ENCODE measurements at regions not wholly inside any gene's neighbourhood (a gene's known extent, or its start where the extent isn't known, plus 50 kb on each side); places are given as distances from the start of the nearest gene placed in this dataset.

DNA sequence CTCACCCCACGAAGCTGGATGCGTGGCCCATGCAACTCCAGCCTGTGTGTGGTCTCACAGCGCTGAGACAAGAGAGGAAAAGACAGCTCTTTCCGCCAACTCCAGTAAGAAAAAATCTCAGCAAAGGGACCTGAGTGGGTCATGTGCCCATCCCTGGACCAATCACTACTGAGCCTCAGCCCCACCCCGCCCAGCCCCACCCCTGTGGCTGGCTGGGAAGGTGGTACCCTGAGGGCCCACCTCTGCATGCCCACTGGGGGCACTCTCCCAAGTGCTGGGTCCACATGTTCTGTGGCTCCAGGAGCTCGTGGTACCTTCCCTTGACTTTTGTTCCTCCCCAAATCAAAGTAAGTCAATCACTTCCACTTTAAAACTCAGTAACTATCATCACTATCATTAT, 105.1 kb upstream of the SMIM23 start:
- no peak for TF ChIP-seq CTCF (IDR thresholded peaks at IDR 0.05; ENCODE audit: insufficient read depth, low read depth, low read length)
- no peak for DNase-seq (ENCODE audit: low read depth)
- no peak overlapping the region for H3K4me3 ChIP-seq (ENCODE audit: low read depth, low read length)

DNA sequence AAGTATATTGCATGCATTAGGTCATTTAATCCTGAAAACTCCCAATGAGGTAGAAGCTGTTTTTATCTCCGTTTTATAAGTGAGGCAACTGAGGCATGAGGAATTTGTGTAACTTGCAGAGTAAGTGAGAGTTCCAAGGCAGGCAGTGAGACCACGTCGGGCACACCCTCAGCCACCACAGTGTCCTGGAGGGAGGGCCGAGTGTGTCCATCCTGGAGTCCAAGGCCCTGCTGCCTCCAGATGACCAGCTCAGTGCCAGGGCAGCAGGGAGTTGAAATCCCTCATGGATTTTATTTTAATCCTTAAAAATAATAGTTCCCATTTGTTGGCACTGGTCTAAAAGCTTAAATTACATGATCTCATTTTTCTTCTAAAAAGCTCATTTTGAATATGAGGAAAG, 104.6 kb upstream of the SMIM23 start:
- no peak for TF ChIP-seq CTCF (IDR thresholded peaks at IDR 0.05; ENCODE audit: insufficient read depth, low read depth, low read length)
- H3K4me3 ChIP-seq (ENCODE audit: low read depth, low read length), result no peak overlapping the region
- no peak for DNase-seq (ENCODE audit: low read depth)

DNA sequence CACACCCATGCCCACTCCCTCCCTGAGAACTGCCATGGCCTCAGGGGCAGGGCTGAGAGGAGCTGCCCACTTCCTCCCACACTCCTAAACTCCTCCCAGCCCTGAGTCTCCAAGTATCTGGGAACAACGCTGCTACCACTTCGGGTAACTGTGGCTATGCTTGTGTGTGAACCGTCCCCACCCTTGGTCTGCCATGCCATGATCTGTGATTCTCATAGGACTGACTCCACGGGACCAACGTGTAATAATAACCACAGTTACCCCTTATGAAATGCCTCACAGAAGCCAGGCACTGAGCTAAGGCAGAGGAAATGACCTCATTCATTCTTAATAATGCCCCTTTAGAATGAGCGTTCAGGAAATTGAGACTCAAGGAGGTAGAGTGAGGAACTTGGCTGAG, 103.9 kb upstream of the SMIM23 start:
- no peak for DNase-seq (ENCODE audit: low read depth)
- TF ChIP-seq CTCF (IDR thresholded peaks at IDR 0.05; ENCODE audit: insufficient read depth, low read depth, low read length), result no peak
- H3K4me3 ChIP-seq (ENCODE audit: low read depth, low read length), result no peak overlapping the region

DNA sequence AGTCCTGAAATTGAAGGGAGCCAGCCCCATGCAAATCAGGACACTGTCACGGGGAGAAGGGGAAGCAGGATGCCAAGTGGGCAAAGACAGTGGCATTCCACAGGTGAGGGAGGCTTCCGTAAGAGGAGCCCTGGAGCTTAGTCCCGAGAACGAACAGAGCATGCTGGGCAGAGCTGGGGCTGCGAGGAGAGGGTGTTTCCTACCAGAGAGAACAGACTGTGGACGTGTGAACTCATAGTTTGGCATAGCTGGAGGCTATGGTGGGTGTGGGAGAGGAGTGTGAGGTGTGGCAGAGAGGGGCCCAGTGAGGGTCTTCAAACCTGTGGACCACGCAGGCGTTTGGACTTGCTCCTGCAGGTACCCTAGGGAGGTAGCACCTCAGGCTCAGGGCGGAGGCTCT, 102.8 kb upstream of the SMIM23 start:
- TF ChIP-seq CTCF (IDR thresholded peaks at IDR 0.05; ENCODE audit: insufficient read depth, low read depth, low read length), result no peak
- no peak for DNase-seq (ENCODE audit: low read depth)
- no peak overlapping the region for H3K4me3 ChIP-seq (ENCODE audit: low read depth, low read length)

DNA sequence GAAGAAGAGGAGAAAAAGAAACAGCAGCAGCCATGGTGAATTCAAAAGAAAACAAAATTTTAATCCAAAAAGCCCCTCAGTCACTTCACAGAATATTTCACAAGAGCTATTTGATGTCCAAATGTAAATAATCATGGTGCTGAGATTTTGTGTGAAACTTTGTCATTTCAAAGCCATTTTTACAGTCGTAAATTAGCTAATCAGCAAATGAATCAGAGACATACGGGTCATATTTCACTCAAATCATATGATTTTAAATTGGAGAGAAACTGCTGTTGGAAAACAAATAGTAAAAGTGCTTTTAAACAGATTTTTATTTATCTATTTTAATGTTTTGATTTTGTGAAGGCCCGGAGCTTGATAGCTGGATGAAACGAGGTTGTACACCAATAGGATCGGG, 101.4 kb upstream of the SMIM23 start:
- no peak for TF ChIP-seq CTCF (IDR thresholded peaks at IDR 0.05; ENCODE audit: insufficient read depth, low read depth, low read length)
- DNase-seq (ENCODE audit: low read depth), result no peak
- no peak overlapping the region for H3K4me3 ChIP-seq (ENCODE audit: low read depth, low read length)

DNA sequence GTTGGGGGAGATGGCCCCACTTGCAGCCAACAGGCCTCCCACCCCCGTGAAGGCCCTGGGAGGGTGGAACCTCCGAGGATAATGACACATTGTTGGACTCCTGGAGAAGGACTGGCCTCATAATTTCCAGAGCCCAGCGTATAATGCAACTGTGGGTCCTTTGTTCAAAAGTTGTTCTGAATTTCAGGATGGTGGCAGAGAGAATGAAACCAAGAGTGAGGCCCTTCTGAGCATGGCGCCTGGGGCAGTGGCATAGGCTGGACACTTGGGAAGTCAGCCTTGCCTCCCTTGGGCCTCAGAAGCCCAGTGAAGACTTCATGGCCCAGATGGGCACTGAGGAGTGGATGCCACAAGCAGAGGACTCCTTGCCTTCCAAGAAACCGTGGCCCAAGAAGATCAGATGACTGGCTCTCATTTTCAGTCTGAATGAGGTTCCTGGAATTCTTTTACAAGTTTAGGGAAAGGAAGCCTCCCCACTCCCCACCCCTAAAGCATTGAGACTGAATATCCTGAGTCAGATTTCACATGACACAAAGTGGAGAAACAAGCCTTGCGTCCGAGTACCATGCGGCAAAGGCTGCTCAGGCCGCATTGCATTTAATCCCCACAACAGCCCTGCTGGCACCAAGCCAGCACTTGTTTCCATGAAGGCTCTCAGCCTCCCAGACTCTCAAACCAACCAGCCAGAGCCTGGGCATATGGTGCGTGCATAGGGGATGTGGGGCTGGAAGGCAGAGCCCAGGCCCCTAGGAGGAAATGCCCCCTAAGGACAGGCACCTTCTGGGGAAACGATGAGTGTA, 96.7 kb upstream of the SMIM23 start:
- no peak overlapping the region for H3K4me3 ChIP-seq (ENCODE audit: low read depth, low read length)
- no peak for DNase-seq (ENCODE audit: low read depth)
- no peak for TF ChIP-seq CTCF (IDR thresholded peaks at IDR 0.05; ENCODE audit: insufficient read depth, low read depth, low read length)
